CD4-positive, alpha-beta memory T cell (primary cell): ENCODE measurements at regions not wholly inside any gene's neighbourhood (a gene's known extent, or its start where the extent isn't known, plus 50 kb on each side); places are given as distances from the start of the nearest gene placed in this dataset.
A peak's percentile ranks its signal among the peaks of the same experiment; 100 is the strongest.
"Not testable (repeated sequence)": the region's sequence is repeated elsewhere in the genome, so short reads cannot be mapped to it uniquely, and the experiment has no call there.

Source experiments
- CTCF ChIA-PET: fragments of 350-600 bp; sonication (Branson Sonifier 250); formaldehyde crosslinking; loops from one replicate; lab custom pipeline; 2021; ENCODE audit warnings: inconsistent platforms; ENCODE audit not compliant: partially characterized antibody; lab: Charles Lee
- POLR2A ChIA-PET: fragments of 350-600 bp; sonication (Branson Sonifier 250); formaldehyde crosslinking; loops from one replicate; lab custom pipeline; 2021; ENCODE audit not compliant: partially characterized antibody; lab: Charles Lee
- DNase-seq, 5 donors: peaks; one replicate each; pipeline versions ENCODE4 v3.0.0 to v3.0.0-alpha.2; 2020 to 2022; ENCODE audit warnings: mixed read lengths in 1 of 5
- H3K27ac ChIP-seq: one replicate; pipeline ENCODE4 v1.7.0; 2013; ENCODE audit warnings: low read depth, low read length
- H3K27me3 ChIP-seq: 2 replicates; pipeline ENCODE4 v1.7.0; 2013; ENCODE audit warnings: mild to moderate bottlenecking, low read length, moderate library complexity; ENCODE audit not compliant: insufficient read depth
- H3K36me3 ChIP-seq: 2 replicates; pipeline ENCODE4 v1.7.0; 2013; ENCODE audit warnings: mild to moderate bottlenecking, low read length, moderate library complexity; ENCODE audit not compliant: insufficient read depth
- H3K4me1 ChIP-seq: 2 replicates; pipeline ENCODE4 v1.7.0; 2013; ENCODE audit warnings: mild to moderate bottlenecking, low read length, moderate library complexity; ENCODE audit not compliant: insufficient read depth
- H3K4me3 ChIP-seq, 2 donors: one replicate each; pipeline ENCODE4 v1.7.0; 2013; ENCODE audit warnings: low read length in 2 of 2, mild to moderate bottlenecking in 1 of 2
- H3K9me3 ChIP-seq, 2 donors: one replicate each; pipeline ENCODE4 v1.7.0; 2013; ENCODE audit warnings: low read length in 2 of 2, control low read depth in 1 of 2; ENCODE audit not compliant: control insufficient read depth in 1 of 2
- H3K27ac Mint-ChIP-seq, 7 donors: one replicate each; pipeline ENCODE4 v1.8.0; 2020 to 2021; ENCODE audit warnings: mixed read lengths in 7 of 7, mild to moderate bottlenecking in 6 of 7, inconsistent platforms in 3 of 7, moderate library complexity in 3 of 7
- H3K27me3 Mint-ChIP-seq, 2 donors: one replicate each; pipeline ENCODE4 v1.8.0; 2020 to 2021; ENCODE audit warnings: mixed read lengths in 2 of 2
- H3K36me3 Mint-ChIP-seq, 2 donors: one replicate each; pipeline ENCODE4 v1.8.0; 2020 to 2021; ENCODE audit warnings: mixed read lengths in 2 of 2, inconsistent platforms in 1 of 2, mild to moderate bottlenecking in 1 of 2
- H3K4me1 Mint-ChIP-seq, 4 donors: one replicate each; pipeline ENCODE4 v1.8.0; 2020 to 2021; ENCODE audit warnings: mixed read lengths in 4 of 4, mild to moderate bottlenecking in 1 of 4
- H3K4me3 Mint-ChIP-seq, 8 donors: one replicate each; pipeline ENCODE4 v1.8.0; 2020 to 2021; ENCODE audit warnings: mixed read lengths in 8 of 8, mild to moderate bottlenecking in 7 of 8, moderate library complexity in 6 of 8, inconsistent platforms in 3 of 8
- H3K9me3 Mint-ChIP-seq, 8 donors: one replicate each; pipeline ENCODE4 v1.8.0; 2020 to 2021; ENCODE audit warnings: mixed read lengths in 8 of 8, mild to moderate bottlenecking in 5 of 8, inconsistent platforms in 3 of 8, moderate library complexity in 1 of 8
- intact Hi-C: fragments of 100-400 bp; cut with micrococcal nuclease; formaldehyde crosslinking; loops from one replicate; pipeline ENCODE4 v1.15.1; 2023

DNA sequence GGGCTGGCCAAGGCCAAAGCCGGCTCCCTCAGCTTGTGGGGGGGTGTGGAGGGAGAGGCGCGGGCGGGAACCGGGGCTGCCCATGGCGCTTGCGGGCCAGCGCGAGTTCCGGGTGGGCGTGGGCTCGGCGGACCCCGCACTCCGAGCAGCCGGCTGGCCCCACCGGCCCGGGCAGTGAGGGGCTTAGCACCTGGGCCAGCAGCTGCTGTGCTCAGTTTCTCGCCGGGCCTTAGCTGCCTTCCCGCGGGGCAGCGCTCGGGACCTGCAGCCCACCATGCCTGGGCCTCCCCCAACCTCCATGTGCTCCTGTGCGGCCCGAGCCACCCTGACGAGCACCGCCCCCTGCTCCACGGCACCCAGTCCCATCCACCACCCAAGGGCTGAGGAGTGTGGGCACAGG, 150.7 kb upstream of the LRIG1 start:
- intact Hi-C loops, H3K9me3 Mint-ChIP-seq, H3K4me1 ChIP-seq, H3K36me3 Mint-ChIP-seq, DNase-seq, CTCF ChIA-PET, H3K27me3 Mint-ChIP-seq, H3K27me3 ChIP-seq, H3K4me3 Mint-ChIP-seq, H3K36me3 ChIP-seq, H3K4me3 ChIP-seq, H3K27ac Mint-ChIP-seq, POLR2A ChIA-PET, H3K9me3 ChIP-seq, H3K27ac ChIP-seq, H3K4me1 Mint-ChIP-seq: not testable (repeated sequence)

DNA sequence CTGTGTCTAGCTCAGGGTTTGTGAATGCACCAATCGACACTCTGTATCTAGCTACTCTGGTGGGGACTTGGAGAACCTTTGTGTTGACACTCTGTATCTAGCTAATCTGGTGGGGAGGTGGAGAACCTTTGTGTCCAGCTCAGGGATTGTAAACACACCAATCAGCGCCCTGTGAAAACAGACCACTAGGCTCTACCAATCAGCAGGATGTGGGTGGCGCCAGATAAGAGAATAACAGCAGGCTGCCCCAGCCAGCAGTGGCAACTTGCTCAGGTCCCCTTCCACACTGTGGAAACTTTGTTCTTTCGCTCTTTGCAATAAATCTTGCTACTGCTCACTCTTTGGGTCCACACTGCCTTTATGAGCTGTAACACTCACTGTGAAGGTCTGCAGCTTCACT, 151.3 kb upstream of the LRIG1 start:
- intact Hi-C loops, CTCF ChIA-PET, H3K4me1 Mint-ChIP-seq, H3K9me3 ChIP-seq, H3K4me3 ChIP-seq, H3K27me3 ChIP-seq, H3K9me3 Mint-ChIP-seq, DNase-seq, H3K27ac Mint-ChIP-seq, H3K4me3 Mint-ChIP-seq, POLR2A ChIA-PET, H3K36me3 Mint-ChIP-seq, H3K27ac ChIP-seq, H3K36me3 ChIP-seq, H3K27me3 Mint-ChIP-seq, H3K4me1 ChIP-seq: not testable (repeated sequence)

DNA sequence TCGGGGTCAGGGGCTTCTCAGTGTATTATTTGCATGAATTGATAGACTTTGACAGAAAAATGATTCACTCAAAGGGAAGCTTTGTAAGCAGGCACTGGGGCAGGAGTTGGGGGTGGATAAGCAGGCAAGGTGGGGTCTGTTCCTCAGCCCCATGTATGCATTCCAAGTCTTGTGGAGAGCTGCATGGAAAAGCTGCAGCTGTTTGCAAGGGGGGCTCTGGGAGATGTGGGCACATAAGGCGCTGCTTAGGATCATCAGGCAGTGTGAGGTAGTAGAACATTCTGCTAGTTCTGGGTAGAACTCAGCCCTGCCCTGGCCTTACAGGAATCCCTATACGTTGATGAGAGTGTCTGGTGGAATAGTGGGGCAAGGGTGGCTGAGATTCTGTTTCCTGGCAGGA, 154.2 kb upstream of the LRIG1 start:
- H3K36me3 Mint-ChIP-seq = no peaks in the 10 kb centered on the region
- Histone ChIP-seq H3K36me3 (no peaks in the 10 kb centered on the region), H3K27ac (no peak overlapping the region), H3K27me3 (no peaks in the 10 kb centered on the region), H3K9me3 (no peaks in the 10 kb centered on the region), H3K4me1 (no peaks in the 10 kb centered on the region), H3K4me3 (no peak overlapping the region)
- POLR2A ChIA-PET = no interaction called here
- H3K27ac Mint-ChIP-seq = peak overlapping the region in 1 of 7 donors; percentile 25
- intact Hi-C loops = no loop called here
- H3K4me3 Mint-ChIP-seq = no peak overlapping the region
- CTCF ChIA-PET = no interaction called here
- H3K9me3 Mint-ChIP-seq = peaks cover 0 to 1% (median 0%) of the 10 kb centered on the region in 8 donors
- no peak for DNase-seq
- H3K4me1 Mint-ChIP-seq = no peaks in the 10 kb centered on the region
- peaks cover 1 to 3% of the 10 kb centered on the region in 2 donors for H3K27me3 Mint-ChIP-seq

DNA sequence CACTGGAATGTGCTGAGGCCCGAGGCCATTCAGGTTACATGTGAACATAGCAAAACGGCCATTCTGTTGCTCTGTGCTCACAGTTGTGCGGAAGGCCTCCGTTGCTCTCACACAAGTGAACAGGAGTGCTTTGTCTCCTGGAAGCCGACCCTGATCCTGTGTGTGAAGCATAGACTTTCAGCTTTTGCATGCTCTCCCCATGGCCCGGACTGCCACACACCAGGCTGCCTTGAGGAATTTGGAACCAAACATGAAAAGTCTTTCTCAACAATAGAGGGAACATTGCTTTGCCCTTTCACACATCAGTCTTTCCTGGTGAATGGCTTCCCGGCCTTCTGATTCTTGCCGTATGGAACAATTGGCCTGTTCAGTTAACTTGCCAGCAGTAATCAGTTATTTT, 154.8 kb upstream of the LRIG1 start:
- Histone ChIP-seq H3K9me3 (no peaks in the 10 kb centered on the region), H3K27ac (no peak overlapping the region), H3K27me3 (no peaks in the 10 kb centered on the region), H3K36me3 (no peaks in the 10 kb centered on the region), H3K4me1 (no peaks in the 10 kb centered on the region), H3K4me3 (no peak overlapping the region)
- Mint-ChIP-seq H3K27ac (no peak overlapping the region), H3K4me3 (no peak overlapping the region), H3K36me3 (no peaks in the 10 kb centered on the region), H3K27me3 (peaks cover 1 to 3% of the 10 kb centered on the region in 2 donors), H3K9me3 (peaks cover 0 to 1% (median 0%) of the 10 kb centered on the region in 8 donors), H3K4me1 (no peaks in the 10 kb centered on the region)
- no peak for DNase-seq
- POLR2A ChIA-PET = no interaction called here
- CTCF ChIA-PET = no interaction called here
- intact Hi-C loops = no loop called here

DNA sequence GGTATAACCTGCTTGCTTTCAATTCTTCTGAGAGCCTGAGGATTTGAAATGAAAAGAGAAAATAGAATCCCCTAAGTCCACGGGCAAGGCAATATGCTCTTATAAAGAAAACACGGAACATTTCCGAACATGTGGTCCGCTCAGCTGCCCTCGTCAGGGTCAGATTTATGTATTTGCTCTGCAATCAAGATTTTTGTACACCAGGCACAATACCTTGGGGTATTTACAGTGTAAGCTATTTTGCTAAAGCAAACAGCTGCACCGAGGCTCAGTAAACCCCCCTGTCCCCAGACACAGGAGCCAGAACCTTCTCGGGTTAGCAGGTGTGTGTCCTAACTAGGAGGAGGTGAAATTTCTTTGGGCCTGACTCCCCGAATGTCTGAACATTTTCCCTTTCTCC, 155.8 kb upstream of the LRIG1 start:
- Mint-ChIP-seq H3K27ac (no peak overlapping the region), H3K27me3 (peaks cover 1 to 3% of the 10 kb centered on the region in 2 donors), H3K9me3 (no peaks in the 10 kb centered on the region), H3K4me3 (no peak overlapping the region), H3K4me1 (no peaks in the 10 kb centered on the region), H3K36me3 (no peaks in the 10 kb centered on the region)
- H3K27me3 ChIP-seq = no peaks in the 10 kb centered on the region
- ChIA-PET POLR2A (no interaction called here), CTCF (no interaction called here)
- DNase-seq = no peak
- no peaks in the 10 kb centered on the region for H3K36me3 ChIP-seq
- H3K4me1 ChIP-seq = no peaks in the 10 kb centered on the region
- H3K27ac ChIP-seq = no peak overlapping the region
- H3K4me3 ChIP-seq = no peak overlapping the region
- no peaks in the 10 kb centered on the region for H3K9me3 ChIP-seq
- intact Hi-C loops = no loop called here

DNA sequence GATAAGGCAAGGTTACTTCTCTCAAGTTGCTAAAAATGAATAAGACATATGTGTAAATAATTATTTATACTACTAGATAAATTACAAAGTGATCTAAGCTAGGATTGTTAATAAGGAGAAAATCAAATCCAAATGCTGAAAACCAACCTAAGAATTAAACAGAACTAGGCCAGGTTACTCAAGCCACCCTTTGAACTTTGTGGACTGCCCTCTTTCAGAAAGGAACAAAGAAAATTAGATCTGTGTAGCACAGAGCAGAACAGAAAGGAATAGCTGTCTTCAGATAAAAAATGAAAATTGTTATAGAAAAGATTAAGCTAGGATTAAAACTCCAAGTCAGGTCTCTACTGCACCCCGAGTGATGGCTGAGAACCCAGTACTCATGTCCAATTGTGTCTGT, 158.2 kb upstream of the LRIG1 start:
- Histone ChIP-seq H3K9me3 (no peaks in the 10 kb centered on the region), H3K4me3 (no peak overlapping the region), H3K4me1 (no peaks in the 10 kb centered on the region), H3K27me3 (no peaks in the 10 kb centered on the region), H3K27ac (no peak overlapping the region), H3K36me3 (no peaks in the 10 kb centered on the region)
- Mint-ChIP-seq H3K27ac (no peak overlapping the region), H3K4me1 (no peaks in the 10 kb centered on the region), H3K4me3 (no peak overlapping the region), H3K27me3 (peaks cover 0 to 1% of the 10 kb centered on the region in 2 donors), H3K9me3 (no peaks in the 10 kb centered on the region), H3K36me3 (no peaks in the 10 kb centered on the region)
- intact Hi-C loops = no loop called here
- ChIA-PET POLR2A (no interaction called here), CTCF (interaction anchor here (0.5 kb wide), 1 partner anchor 251 kb away, joined by 3 read pairs; no protein-coding TSS in a partner anchor)
- no peak for DNase-seq

DNA sequence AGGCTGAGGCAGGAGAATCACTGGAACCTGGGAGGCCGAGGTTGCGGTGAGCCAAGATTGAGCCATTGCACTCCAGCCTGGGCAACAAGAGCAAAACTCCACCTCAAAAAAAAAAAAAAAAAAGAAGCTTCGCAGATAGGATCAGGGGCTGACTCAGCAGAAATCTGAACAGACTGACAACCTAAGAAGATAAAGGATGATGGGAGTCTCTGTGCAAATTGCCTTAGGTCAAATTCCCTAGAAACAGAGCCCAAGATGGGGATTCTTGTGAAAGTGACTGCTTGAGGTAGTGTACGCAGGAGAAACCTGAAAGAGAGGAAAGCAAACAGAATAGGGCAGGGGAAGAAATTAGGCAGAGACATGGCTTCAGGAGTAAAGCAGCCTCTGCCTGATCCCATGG, 160.8 kb upstream of the LRIG1 start:
- DNase-seq = no peak
- intact Hi-C loops = no loop called here
- Histone ChIP-seq H3K27ac (no peak overlapping the region), H3K36me3 (no peaks in the 10 kb centered on the region), H3K4me3 (no peak overlapping the region), H3K27me3 (no peaks in the 10 kb centered on the region), H3K9me3 (no peaks in the 10 kb centered on the region), H3K4me1 (no peaks in the 10 kb centered on the region)
- ChIA-PET CTCF (no interaction called here), POLR2A (no interaction called here)
- no peaks in the 10 kb centered on the region for H3K36me3 Mint-ChIP-seq
- no peak overlapping the region for H3K27ac Mint-ChIP-seq
- H3K4me3 Mint-ChIP-seq = no peak overlapping the region
- peaks cover 0 to 4% (median 0%) of the 10 kb centered on the region in 8 donors for H3K9me3 Mint-ChIP-seq
- peaks cover 0 to 4% of the 10 kb centered on the region in 2 donors for H3K27me3 Mint-ChIP-seq
- no peaks in the 10 kb centered on the region for H3K4me1 Mint-ChIP-seq

DNA sequence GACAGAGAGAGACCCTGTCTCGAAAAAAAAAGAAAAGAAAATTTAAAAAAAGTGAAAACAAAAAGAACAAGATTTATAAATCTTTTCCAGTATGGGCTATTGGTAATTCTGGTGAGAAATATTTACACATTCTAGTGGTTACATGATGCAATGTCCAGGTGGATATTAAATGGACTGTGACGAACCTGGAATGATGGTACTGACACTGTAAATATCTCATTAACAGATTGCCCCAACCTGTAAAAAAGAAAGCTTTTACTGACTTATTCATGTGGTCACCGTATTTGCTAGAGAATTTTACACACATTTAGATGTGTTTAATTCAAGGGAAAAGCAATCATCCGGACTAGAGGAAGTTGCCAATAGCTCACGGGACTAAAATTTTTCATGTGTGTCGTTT, 162.1 kb upstream of the LRIG1 start:
- no peak overlapping the region for H3K27ac Mint-ChIP-seq
- no peak overlapping the region for H3K4me3 Mint-ChIP-seq
- H3K4me3 ChIP-seq = no peak overlapping the region
- H3K36me3 ChIP-seq = no peaks in the 10 kb centered on the region
- CTCF ChIA-PET = no interaction called here
- H3K27me3 Mint-ChIP-seq = peaks cover 0 to 3% of the 10 kb centered on the region in 2 donors
- intact Hi-C loops = no loop called here
- H3K9me3 Mint-ChIP-seq = peaks cover 0 to 4% (median 0%) of the 10 kb centered on the region in 8 donors
- H3K9me3 ChIP-seq = no peaks in the 10 kb centered on the region
- no peaks in the 10 kb centered on the region for H3K4me1 Mint-ChIP-seq
- DNase-seq = no peak
- H3K27me3 ChIP-seq = no peaks in the 10 kb centered on the region
- H3K36me3 Mint-ChIP-seq = no peaks in the 10 kb centered on the region
- POLR2A ChIA-PET = no interaction called here
- no peaks in the 10 kb centered on the region for H3K4me1 ChIP-seq
- no peak overlapping the region for H3K27ac ChIP-seq
